ENCODE measurements at regions not wholly inside any gene's neighbourhood (a gene's known extent, or its start where the extent isn't known, plus 50 kb on each side); places are given as distances from the start of the nearest gene placed in this dataset.

DNA sequence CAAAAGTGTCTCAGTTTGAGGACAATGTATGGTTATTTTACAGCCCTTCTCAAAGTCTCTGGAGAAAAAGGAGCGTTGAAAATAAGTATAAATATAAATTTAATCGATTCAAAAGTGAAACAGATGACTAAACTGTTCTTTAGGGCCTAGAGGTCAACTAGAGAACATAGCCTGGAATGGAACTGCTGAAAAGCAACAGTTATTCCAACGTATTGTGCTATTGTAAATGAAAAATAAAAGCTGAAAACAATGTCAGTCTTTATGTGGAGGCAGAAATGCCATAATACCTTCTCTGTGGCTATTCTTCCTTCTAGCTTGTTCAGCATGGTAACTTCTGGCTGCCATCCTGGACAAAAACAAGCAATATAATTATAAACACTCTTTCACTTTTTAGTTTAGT is 362.5 kb downstream of the ARL4A start:
- H3K27ac ChIP-seq = no peak overlapping the region
- TF ChIP-seq, protein P1, sequence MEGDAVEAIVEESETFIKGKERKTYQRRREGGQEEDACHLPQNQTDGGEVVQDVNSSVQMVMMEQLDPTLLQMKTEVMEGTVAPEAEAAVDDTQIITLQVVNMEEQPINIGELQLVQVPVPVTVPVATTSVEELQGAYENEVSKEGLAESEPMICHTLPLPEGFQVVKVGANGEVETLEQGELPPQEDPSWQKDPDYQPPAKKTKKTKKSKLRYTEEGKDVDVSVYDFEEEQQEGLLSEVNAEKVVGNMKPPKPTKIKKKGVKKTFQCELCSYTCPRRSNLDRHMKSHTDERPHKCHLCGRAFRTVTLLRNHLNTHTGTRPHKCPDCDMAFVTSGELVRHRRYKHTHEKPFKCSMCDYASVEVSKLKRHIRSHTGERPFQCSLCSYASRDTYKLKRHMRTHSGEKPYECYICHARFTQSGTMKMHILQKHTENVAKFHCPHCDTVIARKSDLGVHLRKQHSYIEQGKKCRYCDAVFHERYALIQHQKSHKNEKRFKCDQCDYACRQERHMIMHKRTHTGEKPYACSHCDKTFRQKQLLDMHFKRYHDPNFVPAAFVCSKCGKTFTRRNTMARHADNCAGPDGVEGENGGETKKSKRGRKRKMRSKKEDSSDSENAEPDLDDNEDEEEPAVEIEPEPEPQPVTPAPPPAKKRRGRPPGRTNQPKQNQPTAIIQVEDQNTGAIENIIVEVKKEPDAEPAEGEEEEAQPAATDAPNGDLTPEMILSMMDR (conservative IDR thresholded peaks at IDR 0.05) = no peak

DNA sequence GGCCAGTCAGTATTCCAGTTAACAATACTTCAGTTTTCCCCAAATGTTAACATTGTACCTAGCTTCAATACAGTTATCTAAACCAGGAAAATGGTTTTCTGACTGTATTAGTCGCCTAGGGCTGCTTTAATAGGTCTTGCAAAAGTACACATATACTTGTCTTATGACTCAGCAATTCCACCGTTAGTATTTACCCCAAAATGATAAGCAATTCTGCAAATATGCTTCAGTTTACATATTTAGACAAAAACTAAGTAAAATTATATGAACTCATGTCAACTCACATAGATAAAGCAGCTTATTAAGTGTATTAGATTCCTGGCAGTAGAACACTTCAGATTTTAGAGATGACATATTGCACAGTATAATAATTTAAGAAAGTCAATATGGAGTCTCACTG is 363.3 kb downstream of the ARL4A start:
- TF ChIP-seq, protein P1 (conservative IDR thresholded peaks at IDR 0.05) = no peak
- no peak overlapping the region for H3K27ac ChIP-seq

DNA sequence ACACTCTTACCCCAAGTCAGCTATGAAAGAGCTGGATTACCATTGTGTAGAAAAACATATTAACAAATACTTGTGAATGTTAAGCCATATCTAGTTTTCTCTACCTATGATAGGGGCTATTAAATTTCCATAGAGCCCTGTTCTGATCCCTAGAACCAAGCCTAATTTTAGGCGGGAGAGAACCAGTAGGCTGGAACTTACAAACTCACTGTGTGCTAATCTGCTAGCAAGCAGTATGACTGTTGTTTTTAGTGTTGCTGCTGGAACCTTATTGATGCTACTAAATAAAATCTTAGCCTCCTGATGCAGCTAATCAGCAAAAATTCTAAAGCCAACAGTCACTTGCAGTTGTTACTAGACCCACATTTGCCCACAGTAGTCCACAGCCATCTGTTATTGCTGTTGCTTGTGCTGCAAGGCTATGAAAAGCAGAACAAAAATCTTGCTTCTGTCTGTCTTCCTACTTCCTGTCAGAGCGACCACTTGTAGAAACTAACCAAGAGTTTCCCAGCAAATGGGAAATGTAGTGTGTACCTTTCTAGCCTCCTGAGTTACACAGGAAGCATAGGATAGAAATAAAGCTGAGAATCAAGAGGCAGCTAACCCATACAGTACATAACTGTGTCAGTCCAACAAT is 368.4 kb downstream of the ARL4A start:
- H3K27ac ChIP-seq = no peak overlapping the region
- TF ChIP-seq, protein P1 (conservative IDR thresholded peaks at IDR 0.05) = no peak

DNA sequence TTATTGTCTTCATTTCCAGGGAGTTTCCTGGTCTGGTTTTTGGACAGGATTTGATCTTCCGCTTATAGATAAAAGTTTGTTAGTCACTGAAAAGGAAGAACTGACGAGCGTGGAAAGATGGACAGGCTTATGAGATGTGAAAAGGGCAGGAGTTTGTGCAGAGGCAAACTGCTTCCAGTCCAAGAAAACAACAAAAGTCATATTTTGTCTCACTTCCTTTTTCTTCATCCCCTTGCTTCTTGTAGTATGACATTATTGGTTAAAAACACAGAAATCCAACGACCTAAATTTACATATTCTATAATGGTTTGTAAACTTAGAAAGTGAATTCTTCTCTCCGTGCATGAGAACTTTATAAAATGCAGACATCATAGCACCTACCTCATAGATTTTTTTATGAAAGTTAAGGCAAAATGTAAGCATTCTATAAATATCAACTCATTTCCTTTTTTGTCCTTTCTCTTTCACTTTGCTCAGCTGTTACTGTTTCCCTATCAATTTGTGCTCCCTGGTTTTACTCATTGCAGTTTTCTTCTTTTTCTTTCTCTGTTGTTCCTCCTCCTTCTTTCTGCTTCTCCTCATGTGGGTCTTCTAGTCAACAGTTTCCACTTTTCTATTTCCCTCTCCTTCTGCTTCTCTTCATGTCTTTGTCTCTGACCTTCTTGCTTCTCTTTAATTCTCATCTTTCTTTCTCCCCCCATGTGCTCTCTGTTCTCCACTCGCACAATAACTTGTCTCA is 370.2 kb downstream of the ARL4A start:
- TF ChIP-seq, protein P1 (conservative IDR thresholded peaks at IDR 0.05) = no peak
- H3K27ac ChIP-seq = no peak overlapping the region

DNA sequence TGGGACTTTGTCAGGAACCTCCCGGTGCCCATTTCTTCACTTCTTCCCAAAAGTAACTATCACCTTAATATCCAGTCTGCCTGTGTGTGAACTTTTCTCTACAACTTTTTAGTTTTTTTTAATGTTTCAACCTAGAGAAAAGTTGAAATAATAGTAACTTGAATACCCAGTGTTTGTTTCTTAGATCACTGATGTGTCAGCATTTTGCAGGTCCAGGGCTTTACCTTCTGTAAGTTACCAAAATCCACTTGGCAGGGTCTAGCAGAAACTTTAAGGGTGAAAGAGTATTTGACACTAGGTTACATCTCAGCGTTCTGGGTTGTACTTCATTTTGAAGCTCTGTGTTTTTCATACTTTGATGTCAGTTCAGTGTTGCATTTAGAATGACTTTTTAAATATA is 372.7 kb downstream of the ARL4A start:
- TF ChIP-seq, protein P1 (conservative IDR thresholded peaks at IDR 0.05) = no peak
- no peak overlapping the region for H3K27ac ChIP-seq

DNA sequence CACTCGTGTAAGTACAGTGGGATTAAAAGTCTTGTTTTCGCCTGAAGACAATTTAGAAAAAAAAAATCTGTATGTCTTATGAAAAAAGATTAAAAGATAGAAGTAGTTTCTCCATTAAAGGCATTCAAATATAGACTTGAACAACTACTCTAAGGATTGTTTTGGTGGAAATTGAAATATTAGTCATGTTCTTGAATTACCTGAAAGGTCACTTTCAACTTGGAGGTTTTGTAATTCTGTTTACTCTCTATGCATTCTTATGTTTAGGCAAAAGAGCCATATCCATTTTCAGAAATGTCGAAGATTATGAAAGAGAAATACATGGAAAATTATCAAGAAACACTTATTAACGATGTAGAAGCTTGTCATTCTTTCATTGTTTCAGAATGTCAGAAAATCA is 373.7 kb downstream of the ARL4A start:
- H3K27ac ChIP-seq = no peak overlapping the region
- TF ChIP-seq, protein P1 (conservative IDR thresholded peaks at IDR 0.05) = no peak

DNA sequence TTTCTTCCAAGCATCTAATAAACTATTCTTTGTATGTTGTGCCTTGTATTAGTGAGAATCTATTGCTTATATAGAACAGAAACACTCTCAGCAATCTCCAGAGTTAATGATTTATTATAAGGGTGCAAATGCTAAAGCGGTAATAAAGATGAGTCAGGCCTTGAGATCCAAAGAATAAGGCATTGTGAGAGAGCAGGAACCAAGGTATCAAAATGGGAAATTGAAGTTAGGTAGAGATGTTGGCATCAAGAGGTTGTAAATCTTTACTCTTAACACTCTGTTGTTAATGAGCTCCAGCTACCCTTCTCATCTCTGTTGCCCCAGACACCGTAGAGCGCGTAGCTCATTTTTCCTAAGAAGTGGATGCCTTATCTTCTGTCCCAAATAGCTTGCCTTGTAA is 375.2 kb downstream of the ARL4A start:
- TF ChIP-seq, protein P1 (conservative IDR thresholded peaks at IDR 0.05) = no peak
- H3K27ac ChIP-seq = no peak overlapping the region

Data from VCaP (cell line).